ENCODE measurements at regions not wholly inside any gene's neighbourhood (a gene's known extent, or its start where the extent isn't known, plus 50 kb on each side); places are given as distances from the start of the nearest gene placed in this dataset.

GRCh38 chr10:61166065-61166464 is 222.1 kb upstream of the RHOBTB1 start:
- Histone ChIP-seq H3K9me3 (ENCODE audit: control insufficient read depth, low read length) (no peaks in the 10 kb centered on the region), H3K27ac (ENCODE audit: low read depth in 1 of 2, low read length in 2 of 2) (no peak overlapping the region), H3K27me3 (ENCODE audit: control insufficient read depth in 1 of 2, insufficient read depth in 2 of 2, low read length in 1 of 2) (no peaks in the 10 kb centered on the region), H3K4me1 (ENCODE audit: control insufficient read depth in 1 of 2, insufficient read depth in 2 of 2, low read length in 2 of 2) (peaks cover 0 to 2% of the 10 kb centered on the region in 2 donors), H3K4me3 (ENCODE audit: low read length in 2 of 2) (no peak overlapping the region), H3K36me3 (ENCODE audit: control insufficient read depth in 1 of 2, insufficient read depth in 2 of 2, low read length in 1 of 2) (no peaks in the 10 kb centered on the region)
- DNase-seq (no peak), ATAC-seq (ENCODE audit: low FRiP score) (no peak)
- intact Hi-C loops (cut with DNase I): no loop called here

DNA sequence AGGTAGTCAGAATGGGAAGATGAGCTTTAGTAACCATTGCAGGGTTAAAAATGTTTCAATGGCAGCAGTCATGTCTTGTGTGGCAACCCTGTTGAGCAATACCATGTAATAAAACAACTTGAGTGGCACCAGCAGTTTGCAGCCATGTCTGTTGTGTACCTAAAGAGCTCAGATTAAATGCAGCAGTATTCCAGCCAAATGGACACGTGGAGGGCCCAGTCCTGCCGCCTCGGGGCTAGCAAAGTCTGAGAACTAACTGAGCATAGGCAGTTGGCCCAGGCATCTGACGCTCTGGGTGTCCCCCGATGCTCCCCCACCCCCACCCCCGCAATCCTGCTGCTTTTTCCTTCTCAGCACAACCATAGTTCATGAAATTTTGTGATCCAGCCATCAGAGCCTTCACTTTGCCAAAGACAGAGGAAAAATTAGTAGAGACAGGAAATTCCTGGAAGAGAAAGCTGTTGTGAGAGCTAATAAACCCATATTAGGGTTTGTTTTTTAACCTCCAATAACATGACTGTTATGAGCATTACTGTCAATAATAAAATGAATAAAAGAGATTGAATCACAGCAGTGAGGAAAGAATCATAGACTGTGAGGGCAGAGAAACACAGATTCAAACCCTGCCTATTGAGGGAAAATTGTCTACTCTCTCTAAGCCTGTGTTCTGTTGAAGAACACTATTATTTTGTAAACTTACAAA is 220.6 kb upstream of the RHOBTB1 start:
- no peaks in the 10 kb centered on the region for H3K27me3 ChIP-seq (ENCODE audit: control insufficient read depth in 1 of 2, insufficient read depth in 2 of 2, low read length in 1 of 2)
- DNase-seq (peak; percentile 45 to 61), ATAC-seq (ENCODE audit: low FRiP score) (peak; percentile 33)
- 1 to 6% methylated on average over 6 of the region's 6 CpGs for WGBS, 2 donors
- peaks cover 0 to 2% of the 10 kb centered on the region in 2 donors for H3K4me1 ChIP-seq (ENCODE audit: control insufficient read depth in 1 of 2, insufficient read depth in 2 of 2, low read length in 2 of 2)
- H3K4me3 ChIP-seq (ENCODE audit: low read length in 2 of 2): no peak overlapping the region
- no peaks in the 10 kb centered on the region for H3K9me3 ChIP-seq (ENCODE audit: control insufficient read depth, low read length)
- intact Hi-C loops (cut with DNase I): no loop called here
- H3K36me3 ChIP-seq (ENCODE audit: control insufficient read depth in 1 of 2, insufficient read depth in 2 of 2, low read length in 1 of 2): no peaks in the 10 kb centered on the region
- no peak overlapping the region for H3K27ac ChIP-seq (ENCODE audit: low read depth in 1 of 2, low read length in 2 of 2)

GRCh38 chr10:61163403-61163802 is 219.4 kb upstream of the RHOBTB1 start:
- no peaks in the 10 kb centered on the region for H3K36me3 ChIP-seq (ENCODE audit: control insufficient read depth in 1 of 2, insufficient read depth in 2 of 2, low read length in 1 of 2)
- H3K9me3 ChIP-seq (ENCODE audit: control insufficient read depth, low read length): no peaks in the 10 kb centered on the region
- H3K4me1 ChIP-seq (ENCODE audit: control insufficient read depth in 1 of 2, insufficient read depth in 2 of 2, low read length in 2 of 2): peaks cover 2 to 4% of the 10 kb centered on the region in 2 donors
- WGBS, 2 donors: 96% methylated on average over 7 of the region's 7 CpGs
- DNase-seq: no peak
- no peaks in the 10 kb centered on the region for H3K27me3 ChIP-seq (ENCODE audit: control insufficient read depth in 1 of 2, insufficient read depth in 2 of 2, low read length in 1 of 2)
- intact Hi-C loops (cut with DNase I): no loop called here
- no peak overlapping the region for H3K27ac ChIP-seq (ENCODE audit: low read depth in 1 of 2, low read length in 2 of 2)
- ATAC-seq (ENCODE audit: low FRiP score): no peak
- H3K4me3 ChIP-seq (ENCODE audit: low read length in 2 of 2): no peak overlapping the region

DNA sequence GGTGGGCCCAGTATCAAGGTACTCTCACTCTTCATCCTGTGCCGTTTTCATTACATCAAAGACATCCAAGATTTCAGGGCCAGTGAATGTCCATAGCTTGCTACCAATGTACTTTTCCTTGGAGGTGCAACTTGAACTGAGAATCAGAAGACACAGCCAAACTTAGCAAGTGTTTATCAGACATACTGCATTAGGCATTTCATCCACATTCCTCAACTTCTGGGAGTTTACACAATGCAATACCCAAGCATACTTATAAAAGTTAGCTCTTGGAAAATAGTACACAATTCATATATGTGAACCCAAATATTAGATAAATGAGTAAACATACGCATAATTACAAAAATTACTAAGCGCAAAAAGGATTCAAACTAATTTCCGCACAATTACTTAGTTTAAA is 216.3 kb upstream of the RHOBTB1 start:
- no peak overlapping the region for H3K27ac ChIP-seq (ENCODE audit: low read depth in 1 of 2, low read length in 2 of 2)
- 92 to 95% methylated on average over 4 of the region's 4 CpGs for WGBS, 2 donors
- peaks cover 0 to 4% of the 10 kb centered on the region in 2 donors for H3K4me1 ChIP-seq (ENCODE audit: control insufficient read depth in 1 of 2, insufficient read depth in 2 of 2, low read length in 2 of 2)
- H3K36me3 ChIP-seq (ENCODE audit: control insufficient read depth in 1 of 2, insufficient read depth in 2 of 2, low read length in 1 of 2): no peaks in the 10 kb centered on the region
- intact Hi-C loops (cut with DNase I): no loop called here
- H3K4me3 ChIP-seq (ENCODE audit: low read length in 2 of 2): no peak overlapping the region
- ATAC-seq (ENCODE audit: low FRiP score): no peak
- H3K9me3 ChIP-seq (ENCODE audit: control insufficient read depth, low read length): no peaks in the 10 kb centered on the region
- H3K27me3 ChIP-seq (ENCODE audit: control insufficient read depth in 1 of 2, insufficient read depth in 2 of 2, low read length in 1 of 2): no peaks in the 10 kb centered on the region
- no peak for DNase-seq

DNA sequence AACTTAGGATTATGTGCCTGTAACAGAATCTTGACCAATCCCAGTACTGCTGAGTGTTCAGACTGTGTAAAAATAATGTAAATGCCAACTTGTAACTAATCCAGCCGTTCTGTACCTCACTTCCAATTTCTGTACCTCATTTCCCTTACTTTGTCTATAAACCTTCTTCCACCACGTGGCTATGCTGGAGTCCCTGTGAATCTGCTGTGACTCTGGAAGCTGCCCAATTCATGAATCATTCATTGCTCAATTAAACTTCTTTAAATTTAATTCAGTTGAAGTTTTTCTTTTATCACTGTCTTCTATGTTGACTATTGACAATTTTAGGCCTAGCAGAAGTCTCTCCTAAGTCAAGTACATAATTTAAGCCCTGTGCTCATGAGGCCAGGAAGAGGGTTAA is 215.3 kb upstream of the RHOBTB1 start:
- no peak for DNase-seq
- ATAC-seq (ENCODE audit: low FRiP score): no peak
- no peak overlapping the region for H3K27ac ChIP-seq (ENCODE audit: low read depth in 1 of 2, low read length in 2 of 2)
- H3K27me3 ChIP-seq (ENCODE audit: control insufficient read depth in 1 of 2, insufficient read depth in 2 of 2, low read length in 1 of 2): no peaks in the 10 kb centered on the region
- intact Hi-C loops (cut with DNase I): loop anchor here in 1 of 2 donors (5.0 kb wide), 1 partner anchor 123 kb away; no protein-coding TSS in a partner anchor
- peaks cover 0 to 4% of the 10 kb centered on the region in 2 donors for H3K4me1 ChIP-seq (ENCODE audit: control insufficient read depth in 1 of 2, insufficient read depth in 2 of 2, low read length in 2 of 2)
- H3K36me3 ChIP-seq (ENCODE audit: control insufficient read depth in 1 of 2, insufficient read depth in 2 of 2, low read length in 1 of 2): no peaks in the 10 kb centered on the region
- H3K9me3 ChIP-seq (ENCODE audit: control insufficient read depth, low read length): no peaks in the 10 kb centered on the region
- no peak overlapping the region for H3K4me3 ChIP-seq (ENCODE audit: low read length in 2 of 2)
- 10 to 13% methylated on average over 2 of the region's 2 CpGs for WGBS, 2 donors

GRCh38 chr10:61157182-61157581 is 213.2 kb upstream of the RHOBTB1 start:
- intact Hi-C loops (cut with DNase I): loop anchor here in 1 of 2 donors (5.0 kb wide), 1 partner anchor 125 kb away; no protein-coding TSS in a partner anchor
- H3K9me3 ChIP-seq (ENCODE audit: control insufficient read depth, low read length): no peaks in the 10 kb centered on the region
- no peaks in the 10 kb centered on the region for H3K27me3 ChIP-seq (ENCODE audit: control insufficient read depth in 1 of 2, insufficient read depth in 2 of 2, low read length in 1 of 2)

DNA sequence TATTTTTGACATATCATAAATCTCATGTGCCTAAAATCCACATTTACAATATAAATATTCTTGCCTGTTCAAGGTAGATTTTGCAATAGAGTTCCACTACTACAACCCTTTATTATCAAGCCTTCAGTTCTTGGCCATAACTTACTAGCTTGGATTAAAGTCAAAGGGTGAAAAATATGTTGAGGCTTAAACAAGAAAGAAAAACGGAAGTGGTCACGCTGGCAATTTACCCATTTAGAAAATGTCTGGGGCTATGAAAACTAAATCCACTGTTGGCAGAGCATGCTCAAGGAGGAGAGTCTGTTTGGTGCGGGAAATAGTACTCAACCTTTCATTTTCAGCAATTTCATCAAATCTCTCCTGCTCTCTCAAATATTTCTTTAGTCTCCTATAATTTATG is 209.8 kb upstream of the RHOBTB1 start:
- intact Hi-C loops (cut with DNase I): no loop called here
- no peak for DNase-seq
- no peak overlapping the region for H3K4me3 ChIP-seq (ENCODE audit: low read length in 2 of 2)
- H3K4me1 ChIP-seq (ENCODE audit: control insufficient read depth in 1 of 2, insufficient read depth in 2 of 2, low read length in 2 of 2): no peaks in the 10 kb centered on the region
- 7 to 11% methylated on average over 3 of the region's 3 CpGs for WGBS, 2 donors
- no peaks in the 10 kb centered on the region for H3K36me3 ChIP-seq (ENCODE audit: control insufficient read depth in 1 of 2, insufficient read depth in 2 of 2, low read length in 1 of 2)
- no peak overlapping the region for H3K27ac ChIP-seq (ENCODE audit: low read depth in 1 of 2, low read length in 2 of 2)
- H3K27me3 ChIP-seq (ENCODE audit: control insufficient read depth in 1 of 2, insufficient read depth in 2 of 2, low read length in 1 of 2): no peaks in the 10 kb centered on the region
- no peak for ATAC-seq (ENCODE audit: low FRiP score)
- no peaks in the 10 kb centered on the region for H3K9me3 ChIP-seq (ENCODE audit: control insufficient read depth, low read length)

More at GRCh38 chr10:61157182-61157581, 213.2 kb upstream of the RHOBTB1 start:
- Histone ChIP-seq H3K4me3 (ENCODE audit: low read length in 2 of 2) (no peak overlapping the region), H3K27ac (ENCODE audit: low read depth in 1 of 2, low read length in 2 of 2) (no peak overlapping the region), H3K36me3 (ENCODE audit: control insufficient read depth in 1 of 2, insufficient read depth in 2 of 2, low read length in 1 of 2) (no peaks in the 10 kb centered on the region), H3K4me1 (ENCODE audit: control insufficient read depth in 1 of 2, insufficient read depth in 2 of 2, low read length in 2 of 2) (peaks cover 0 to 4% of the 10 kb centered on the region in 2 donors)
- 16 to 26% methylated on average over 8 of the region's 8 CpGs for WGBS, 2 donors
- ATAC-seq (ENCODE audit: low FRiP score) (no peak), DNase-seq (no peak)

- Histone ChIP-seq H3K27ac (ENCODE audit: low read depth in 1 of 2, low read length in 2 of 2) (no peak overlapping the region), H3K36me3 (ENCODE audit: control insufficient read depth in 1 of 2, insufficient read depth in 2 of 2, low read length in 1 of 2) (no peaks in the 10 kb centered on the region), H3K9me3 (ENCODE audit: control insufficient read depth, low read length) (no peaks in the 10 kb centered on the region), H3K27me3 (ENCODE audit: control insufficient read depth in 1 of 2, insufficient read depth in 2 of 2, low read length in 1 of 2) (peaks cover 0 to 2% of the 10 kb centered on the region in 2 donors), H3K4me1 (ENCODE audit: control insufficient read depth in 1 of 2, insufficient read depth in 2 of 2, low read length in 2 of 2) (no peaks in the 10 kb centered on the region), H3K4me3 (ENCODE audit: low read length in 2 of 2) (no peak overlapping the region)
- DNase-seq: no peak
- WGBS, 2 donors: 75 to 89% methylated on average over 1 of the region's 1 CpG
- no peak for ATAC-seq (ENCODE audit: low FRiP score)
- intact Hi-C loops (cut with DNase I): no loop called here
Observed at GRCh38 chr10:61151059-61151458, 207.1 kb upstream of the RHOBTB1 start.

GRCh38 chr10:61148451-61148850 is 204.5 kb upstream of the RHOBTB1 start:
- DNase-seq: no peak

More at GRCh38 chr10:61148451-61148850, 204.5 kb upstream of the RHOBTB1 start:
- intact Hi-C loops (cut with DNase I): loop anchor here in 1 of 2 donors (10.0 kb wide), 1 partner anchor 586 kb away; no protein-coding TSS in a partner anchor
- peaks cover 0 to 2% of the 10 kb centered on the region in 2 donors for H3K27me3 ChIP-seq (ENCODE audit: control insufficient read depth in 1 of 2, insufficient read depth in 2 of 2, low read length in 1 of 2)
- H3K36me3 ChIP-seq (ENCODE audit: control insufficient read depth in 1 of 2, insufficient read depth in 2 of 2, low read length in 1 of 2): no peaks in the 10 kb centered on the region
- no peak overlapping the region for H3K27ac ChIP-seq (ENCODE audit: low read depth in 1 of 2, low read length in 2 of 2)
- H3K9me3 ChIP-seq (ENCODE audit: control insufficient read depth, low read length): no peaks in the 10 kb centered on the region
- no peaks in the 10 kb centered on the region for H3K4me1 ChIP-seq (ENCODE audit: control insufficient read depth in 1 of 2, insufficient read depth in 2 of 2, low read length in 2 of 2)
- H3K4me3 ChIP-seq (ENCODE audit: low read length in 2 of 2): no peak overlapping the region
- ATAC-seq (ENCODE audit: low FRiP score): no peak
